Jurkat, Clone E6-1 (cell line): ENCODE measurements at regions not wholly inside any gene's neighbourhood (a gene's known extent, or its start where the extent isn't known, plus 50 kb on each side); places are given as distances from the start of the nearest gene placed in this dataset.
A peak's percentile ranks its signal among the peaks of the same experiment; 100 is the strongest.

Experiments used
- DNase-seq: peaks from one replicate; pipeline ENCODE4 v3.0.0-alpha.2; 2011; ENCODE audit warnings: low read depth, low spot score
- H3K4me3 ChIP-seq: 2 replicates; pipeline ENCODE4 v1.5.1; 2011; ENCODE audit warnings: mild to moderate bottlenecking, low read length, control low read depth, moderate library complexity

DNA sequence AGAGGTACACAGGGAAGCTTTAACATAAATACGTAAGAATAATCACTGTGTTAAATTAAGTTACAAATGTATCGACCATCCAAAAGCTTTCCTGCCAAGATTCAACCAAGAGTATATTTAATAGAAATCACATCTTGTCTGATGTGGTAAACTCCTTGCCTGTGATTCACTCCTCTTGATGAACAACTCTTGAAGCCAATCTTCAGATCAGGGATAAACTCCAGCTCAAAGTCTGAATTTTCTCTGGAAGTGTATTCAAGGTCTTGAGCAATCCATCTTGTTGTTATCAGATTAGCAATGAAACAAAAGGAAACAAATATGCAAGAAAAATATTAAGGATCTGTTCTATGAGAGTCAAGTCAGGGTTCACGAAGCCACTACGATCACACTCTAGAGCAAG, 170.0 kb upstream of the ADAMTS16 start:
- H3K4me3 ChIP-seq: no peak overlapping the region
- DNase-seq: no peak

DNA sequence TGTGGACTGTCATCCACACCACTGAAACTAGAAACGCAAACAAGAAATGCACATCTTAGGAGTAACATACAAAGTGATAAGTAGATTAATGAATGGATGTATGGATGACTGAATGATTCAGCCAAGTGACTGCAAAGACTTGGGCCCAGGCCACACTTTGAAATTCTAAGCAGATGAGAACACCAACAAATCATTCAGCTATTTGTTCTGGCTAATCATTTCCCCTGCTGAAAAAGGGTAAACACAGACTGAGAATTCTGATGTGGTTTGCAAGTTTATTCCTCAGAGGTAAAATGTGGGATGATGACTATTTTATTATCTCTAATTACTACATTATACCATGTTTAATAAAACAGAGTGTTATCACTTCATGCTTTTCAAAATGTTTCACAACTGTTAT, 163.2 kb upstream of the ADAMTS16 start:
- H3K4me3 ChIP-seq: no peak overlapping the region
- DNase-seq: no peak

GRCh38 chr5:4977416-4978110, 162.6 kb upstream of the ADAMTS16 start:
- DNase-seq: no peak
- no peak overlapping the region for H3K4me3 ChIP-seq

- DNase-seq: no peak
- H3K4me3 ChIP-seq: no peak overlapping the region
These were observed 159.9 kb upstream of the ADAMTS16 start for GRCh38 chr5:4980201-4980600.

GRCh38 chr5:4981608-4982007, 158.5 kb upstream of the ADAMTS16 start:
- H3K4me3 ChIP-seq: no peak overlapping the region
- DNase-seq: no peak

- DNase-seq: no peak
These were observed 156.4 kb upstream of the ADAMTS16 start for GRCh38 chr5:4983701-4984100.

GRCh38 chr5:4984461-4984860, 155.7 kb upstream of the ADAMTS16 start:
- no peak for DNase-seq
- H3K4me3 ChIP-seq: no peak overlapping the region

More at GRCh38 chr5:4983701-4984100, 156.4 kb upstream of the ADAMTS16 start:
- H3K4me3 ChIP-seq: no peak overlapping the region

DNA sequence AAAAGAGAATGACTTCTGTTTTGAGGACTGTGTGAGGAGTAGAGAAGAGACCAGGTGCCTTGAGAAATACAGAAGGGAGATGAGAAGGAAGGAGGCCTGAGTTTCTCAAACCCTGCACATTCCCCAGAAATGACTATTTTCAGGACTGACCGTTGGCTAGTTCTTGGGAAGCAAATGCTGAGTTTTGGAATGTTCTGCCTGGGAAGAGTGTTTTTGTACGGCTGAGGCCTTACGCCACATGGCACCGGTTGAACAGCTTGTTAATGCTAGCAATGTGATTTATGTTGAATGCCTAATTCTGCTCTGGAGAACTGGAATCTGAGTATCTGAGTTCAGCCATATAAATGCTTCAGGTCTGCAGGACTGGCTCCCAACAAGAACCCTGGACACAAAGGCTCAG, 152.7 kb upstream of the ADAMTS16 start:
- no peak overlapping the region for H3K4me3 ChIP-seq

DNA sequence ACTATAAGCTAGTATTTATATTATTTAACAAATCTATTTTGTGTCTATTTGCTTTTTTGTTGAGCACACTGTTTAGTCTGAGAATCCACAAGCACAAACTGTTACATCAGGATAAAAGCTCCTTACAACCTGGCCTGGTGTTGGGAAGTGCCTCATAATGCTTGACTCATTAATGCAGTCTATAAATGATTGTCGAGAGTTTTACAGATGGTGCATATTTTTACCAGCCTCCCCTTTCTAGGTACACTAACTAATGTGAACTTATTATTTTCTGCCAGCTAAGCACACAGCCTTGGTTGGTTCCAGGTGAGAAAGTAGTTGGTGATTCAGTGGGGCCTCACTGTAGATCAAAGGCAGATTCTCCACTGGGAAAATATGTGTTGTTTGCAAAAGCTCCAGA, 151.0 kb upstream of the ADAMTS16 start:
- DNase-seq: no peak
- H3K4me3 ChIP-seq: no peak overlapping the region

More for the DNA sequence above, 152.7 kb upstream of the ADAMTS16 start:
- DNase-seq: no peak

DNA sequence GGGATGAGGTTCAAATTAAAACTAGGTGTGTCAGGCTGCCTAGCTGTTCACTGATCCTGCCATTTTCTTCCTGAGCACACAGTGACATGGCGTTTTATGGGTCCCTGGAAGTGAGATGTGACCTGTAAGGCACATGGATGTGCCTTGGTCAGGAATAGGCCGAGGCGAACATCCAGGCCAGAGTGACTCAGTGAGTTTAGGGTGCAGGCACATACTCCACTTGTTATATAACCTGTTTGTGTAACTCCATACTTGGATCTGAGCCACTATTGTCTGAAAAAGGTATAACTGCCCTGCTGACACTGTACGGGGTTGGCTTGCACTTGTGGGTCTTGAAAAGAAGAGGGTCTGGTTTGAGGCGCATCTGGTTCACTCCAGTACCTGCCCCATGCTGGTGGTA, 150.1 kb upstream of the ADAMTS16 start:
- H3K4me3 ChIP-seq: no peak overlapping the region
- DNase-seq: no peak

DNA sequence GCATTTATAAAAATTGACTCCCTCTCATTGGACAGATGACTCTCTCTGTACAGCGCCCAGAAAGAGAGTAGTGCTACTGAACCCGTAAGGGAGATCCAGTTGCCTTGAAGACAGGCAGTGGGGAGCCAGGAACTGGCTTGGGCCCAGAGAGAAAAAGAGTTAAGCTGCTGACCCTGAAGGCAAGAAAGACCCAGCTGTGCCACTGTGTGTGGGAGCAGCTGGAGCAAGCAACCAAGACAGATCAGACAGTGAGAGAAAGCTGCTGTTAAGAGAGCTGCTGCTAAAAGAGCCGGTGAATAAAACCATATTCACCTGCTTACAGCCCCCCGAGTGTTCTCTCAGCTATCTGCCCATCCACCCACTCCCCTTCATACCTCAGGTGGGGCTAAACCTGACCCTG, 149.7 kb upstream of the ADAMTS16 start:
- no peak overlapping the region for H3K4me3 ChIP-seq
- DNase-seq: no peak

GRCh38 chr5:4991925-4992324, 148.2 kb upstream of the ADAMTS16 start:
- no peak overlapping the region for H3K4me3 ChIP-seq
- DNase-seq: no peak

DNA sequence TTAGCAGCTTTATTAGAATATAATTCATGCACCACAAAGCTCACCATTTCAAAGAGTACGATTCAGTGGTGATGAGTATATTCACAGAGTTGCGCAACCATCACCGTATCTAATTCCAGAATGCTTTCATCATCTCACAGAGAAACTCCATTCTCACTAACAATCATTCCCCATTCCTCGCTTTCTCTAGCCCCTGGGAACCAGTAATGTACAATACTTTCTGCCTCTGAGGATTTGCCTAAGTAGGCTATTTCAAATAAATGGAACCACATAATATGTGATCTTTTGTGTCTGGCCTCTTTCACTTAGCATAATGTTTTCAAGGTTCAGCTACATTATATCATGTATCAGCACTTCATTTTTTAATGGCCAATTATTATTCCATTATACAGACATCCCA, 145.1 kb upstream of the ADAMTS16 start:
- no peak overlapping the region for H3K4me3 ChIP-seq
- no peak for DNase-seq

- H3K4me3 ChIP-seq: no peak overlapping the region
- no peak for DNase-seq
These were observed 134.8 kb upstream of the ADAMTS16 start for GRCh38 chr5:5005353-5005752.

- DNase-seq: no peak
- no peak overlapping the region for H3K4me3 ChIP-seq
These were observed 133.6 kb upstream of the ADAMTS16 start for GRCh38 chr5:5006548-5006947.

DNA sequence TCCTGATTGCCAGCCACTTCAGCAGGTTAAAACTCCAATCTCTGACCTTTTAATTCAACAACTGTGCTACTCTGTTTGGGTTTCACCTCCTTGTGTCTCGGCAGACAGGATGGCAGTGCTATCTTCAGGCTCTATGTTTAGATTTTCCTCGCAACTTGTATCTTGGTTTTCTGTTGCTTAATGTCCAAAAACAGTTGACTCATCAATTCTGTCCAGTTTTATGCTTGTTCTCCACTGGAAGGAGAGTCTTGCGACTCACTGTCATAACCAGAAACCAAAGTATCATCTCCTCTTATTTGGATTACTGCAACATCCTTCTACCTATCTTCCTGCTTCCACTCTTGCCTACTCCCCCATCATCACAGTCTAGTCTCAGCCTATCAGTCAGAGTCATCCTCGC, 130.9 kb upstream of the ADAMTS16 start:
- no peak for DNase-seq

GRCh38 chr5:5011151-5011550, 129.0 kb upstream of the ADAMTS16 start:
- H3K4me3 ChIP-seq: no peak overlapping the region
- DNase-seq: no peak

More for the DNA sequence above, 130.9 kb upstream of the ADAMTS16 start:
- H3K4me3 ChIP-seq: no peak overlapping the region

- DNase-seq: no peak
- H3K4me3 ChIP-seq: no peak overlapping the region
These were observed 125.4 kb upstream of the ADAMTS16 start for GRCh38 chr5:5014586-5015235.

DNA sequence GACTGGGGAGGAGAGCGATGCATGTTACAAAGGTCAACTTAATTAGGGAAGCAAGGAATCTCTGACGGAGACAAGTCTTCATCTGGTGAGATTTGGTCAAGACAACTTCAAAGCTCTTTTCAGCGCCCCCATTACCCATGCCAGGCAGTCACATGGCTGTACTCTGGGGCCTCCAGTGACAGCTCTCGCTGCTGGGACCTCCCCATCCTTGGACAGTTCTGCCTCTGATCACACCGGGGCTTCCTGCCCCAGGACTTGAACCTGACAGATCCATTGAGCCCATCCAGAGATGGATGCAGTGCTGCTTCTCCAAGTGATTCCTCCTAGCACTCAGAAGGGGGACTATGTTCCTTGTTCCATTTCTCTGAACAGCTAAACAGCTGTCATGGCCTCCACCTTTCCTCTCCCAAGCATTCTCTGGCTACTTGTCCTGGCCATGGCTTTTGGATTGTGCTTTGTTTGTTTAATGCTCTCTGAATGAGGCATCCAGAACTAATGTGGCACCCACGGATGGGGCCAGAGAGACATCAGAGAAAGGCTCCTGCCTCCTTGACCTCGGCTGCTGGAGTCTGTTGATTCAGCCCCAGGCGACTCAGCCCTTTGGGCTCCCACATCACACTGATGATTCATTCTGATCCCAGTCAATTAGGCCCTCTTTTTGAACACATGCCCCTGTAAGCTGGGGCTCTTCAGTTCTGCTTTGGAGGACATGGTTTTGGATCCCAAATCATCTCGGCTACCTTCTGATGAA, 122.1 kb upstream of the ADAMTS16 start:
- DNase-seq: no peak
- no peak overlapping the region for H3K4me3 ChIP-seq

- H3K4me3 ChIP-seq: no peak overlapping the region
These were observed 121.6 kb upstream of the ADAMTS16 start for GRCh38 chr5:5018578-5018970.

More at GRCh38 chr5:5018578-5018970, 121.6 kb upstream of the ADAMTS16 start:
- DNase-seq: peak; percentile 57
